ENCODE measurements at regions not wholly inside any gene's neighbourhood (a gene's known extent, or its start where the extent isn't known, plus 50 kb on each side); places are given as distances from the start of the nearest gene placed in this dataset.

DNA sequence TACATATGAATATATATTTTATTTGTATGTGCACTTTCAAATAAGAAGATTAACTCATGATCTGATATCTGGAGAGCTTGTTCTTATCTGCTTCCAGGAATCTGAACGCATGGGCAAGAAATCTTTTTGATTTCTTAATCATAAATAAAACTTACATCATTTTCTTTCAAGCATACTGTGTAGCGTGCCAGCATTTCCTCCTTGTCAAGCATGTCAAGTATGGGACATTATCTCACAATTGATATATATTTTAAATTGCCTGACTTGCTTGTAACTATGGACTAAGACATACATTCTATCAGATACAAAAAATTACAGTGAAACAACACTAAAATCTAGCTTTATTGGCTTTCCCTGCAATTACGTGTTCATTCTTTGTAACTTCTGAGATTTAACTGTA, 1128.2 kb downstream of the PLA2G4A start:
- TF ChIP-seq, protein P1, sequence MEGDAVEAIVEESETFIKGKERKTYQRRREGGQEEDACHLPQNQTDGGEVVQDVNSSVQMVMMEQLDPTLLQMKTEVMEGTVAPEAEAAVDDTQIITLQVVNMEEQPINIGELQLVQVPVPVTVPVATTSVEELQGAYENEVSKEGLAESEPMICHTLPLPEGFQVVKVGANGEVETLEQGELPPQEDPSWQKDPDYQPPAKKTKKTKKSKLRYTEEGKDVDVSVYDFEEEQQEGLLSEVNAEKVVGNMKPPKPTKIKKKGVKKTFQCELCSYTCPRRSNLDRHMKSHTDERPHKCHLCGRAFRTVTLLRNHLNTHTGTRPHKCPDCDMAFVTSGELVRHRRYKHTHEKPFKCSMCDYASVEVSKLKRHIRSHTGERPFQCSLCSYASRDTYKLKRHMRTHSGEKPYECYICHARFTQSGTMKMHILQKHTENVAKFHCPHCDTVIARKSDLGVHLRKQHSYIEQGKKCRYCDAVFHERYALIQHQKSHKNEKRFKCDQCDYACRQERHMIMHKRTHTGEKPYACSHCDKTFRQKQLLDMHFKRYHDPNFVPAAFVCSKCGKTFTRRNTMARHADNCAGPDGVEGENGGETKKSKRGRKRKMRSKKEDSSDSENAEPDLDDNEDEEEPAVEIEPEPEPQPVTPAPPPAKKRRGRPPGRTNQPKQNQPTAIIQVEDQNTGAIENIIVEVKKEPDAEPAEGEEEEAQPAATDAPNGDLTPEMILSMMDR (IDR thresholded peaks at IDR 0.05) = no peak
- no peak for TF ChIP-seq EP300 (IDR thresholded peaks at IDR 0.05)
- no peak for TF ChIP-seq POLR2A (IDR thresholded peaks at IDR 0.05)
- TF ChIP-seq POLR2AphosphoS5 (IDR thresholded peaks at IDR 0.05) = no peak

All from sigmoid colon (tissue), 4 donors.